OCI-LY1 (cell line): ENCODE measurements at regions not wholly inside any gene's neighbourhood (a gene's known extent, or its start where the extent isn't known, plus 50 kb on each side); places are given as distances from the start of the nearest gene placed in this dataset.
"Not testable (repeated sequence)": the region's sequence is repeated elsewhere in the genome, so short reads cannot be mapped to it uniquely, and the experiment has no call there.

Experiments used
- H2AFZ ChIP-seq: fragments of 200-600 bp; sonication (generic), shearing (Covaris generic); 2 replicates; pipeline ENCODE4 v1.6.0; 2014; ENCODE audit warnings: antibody characterized with exemption, mild to moderate bottlenecking, low read length
- H3F3A ChIP-seq: fragments of 200-600 bp; sonication (generic), shearing (Covaris generic); 2 replicates; pipeline ENCODE4 v1.6.0; 2014; ENCODE audit warnings: mild to moderate bottlenecking, antibody characterized with exemption, low read length, moderate library complexity; ENCODE audit not compliant: insufficient read depth
- H3K27ac ChIP-seq: fragments of 200-600 bp; sonication (generic); 2 replicates; pipeline ENCODE4 v1.5.1; 2014; ENCODE audit warnings: low read length, mixed run types, mild to moderate bottlenecking, low read depth; ENCODE audit not compliant: poor library complexity, severe bottlenecking
- H3K27me3 ChIP-seq: fragments of 200-600 bp; sonication (generic); 2 replicates; pipeline ENCODE4 v1.6.0; 2014; ENCODE audit warnings: antibody characterized with exemption, mild to moderate bottlenecking, low read length, moderate library complexity; ENCODE audit not compliant: insufficient read depth
- H3K36me3 ChIP-seq: fragments of 200-600 bp; sonication (generic); 2 replicates; pipeline ENCODE4 v1.6.1; 2014; ENCODE audit warnings: mild to moderate bottlenecking, antibody characterized with exemption, low read length, moderate library complexity, mixed read lengths; ENCODE audit not compliant: insufficient read depth
- H3K4me1 ChIP-seq: fragments of 200-600 bp; sonication (generic); 2 replicates; pipeline ENCODE4 v1.5.1; 2014; ENCODE audit warnings: mild to moderate bottlenecking, low read length, moderate library complexity; ENCODE audit not compliant: insufficient read depth, severe bottlenecking
- H3K4me2 ChIP-seq: fragments of 200-600 bp; sonication (generic), shearing (Covaris generic); 2 replicates; pipeline ENCODE4 v1.6.1; 2014; ENCODE audit warnings: low read length
- H3K4me3 ChIP-seq: fragments of 200-600 bp; sonication (generic); 2 replicates; pipeline ENCODE4 v1.5.1; 2014; ENCODE audit warnings: low read length, low read depth, mild to moderate bottlenecking, mixed read lengths; ENCODE audit not compliant: poor library complexity, severe bottlenecking
- H3K79me2 ChIP-seq: fragments of 200-600 bp; shearing (Covaris generic); 2 replicates; pipeline ENCODE4 v1.6.1; 2016; ENCODE audit warnings: mixed run types, low read length, mixed read lengths; ENCODE audit not compliant: insufficient read depth
- H3K9ac ChIP-seq: fragments of 200-600 bp; sonication (generic), shearing (Covaris generic); 2 replicates; pipeline ENCODE4 v1.6.1; 2014; ENCODE audit warnings: mild to moderate bottlenecking, low read length, mixed read lengths
- H3K9me2 ChIP-seq: fragments of 200-600 bp; sonication (generic), shearing (Covaris generic); 2 replicates; pipeline ENCODE4 v1.6.1; 2014; ENCODE audit warnings: low read depth, mild to moderate bottlenecking, low read length, mixed read lengths
- H3K9me3 ChIP-seq: fragments of 200-600 bp; shearing (Covaris generic); 2 replicates; pipeline ENCODE4 v1.6.1; 2014; ENCODE audit warnings: low read length, mixed read lengths
- H4K20me1 ChIP-seq: fragments of 200-600 bp; sonication (generic), shearing (Covaris generic); 2 replicates; pipeline ENCODE4 v1.6.0; 2016; ENCODE audit warnings: mild to moderate bottlenecking, low read length; ENCODE audit not compliant: insufficient read depth
- CTCF ChIP-seq: fragments of 200-600 bp; sonication (generic), shearing (Covaris generic); IDR thresholded peaks from 2 replicates; pipeline ENCODE4 v1.5.1; 2017; ENCODE audit warnings: mild to moderate bottlenecking, antibody characterized with exemption, low read length, moderate library complexity, mixed read lengths
- EZH2 ChIP-seq: fragments of 200-600 bp; sonication (generic), shearing (Covaris generic); IDR thresholded peaks from 2 replicates; pipeline ENCODE4 v1.8.0; 2017; ENCODE audit warnings: borderline replicate concordance, mixed run types, mild to moderate bottlenecking, antibody characterized with exemption, low read length, moderate library complexity, mixed read lengths

- no peak overlapping the region for H3K27ac ChIP-seq
- H4K20me1 ChIP-seq: no peaks in the 10 kb centered on the region
- H2AFZ ChIP-seq: no peak overlapping the region
- H3K79me2 ChIP-seq: no peaks in the 10 kb centered on the region
- TF ChIP-seq EZH2 (no peak), CTCF (no peak)
- no peaks in the 10 kb centered on the region for H3K4me1 ChIP-seq
- H3K4me2 ChIP-seq: no peak overlapping the region
- H3K4me3 ChIP-seq: no peak overlapping the region
- H3K27me3 ChIP-seq: no peaks in the 10 kb centered on the region
- H3K9me3 ChIP-seq: no peaks in the 10 kb centered on the region
- H3K9me2 ChIP-seq: no peaks in the 10 kb centered on the region
- no peaks in the 10 kb centered on the region for H3F3A ChIP-seq
- H3K36me3 ChIP-seq: no peaks in the 10 kb centered on the region
- no peak overlapping the region for H3K9ac ChIP-seq
Observed at GRCh38 chr13:23965346-23965745, 68.0 kb upstream of the C1QTNF9B start.

DNA sequence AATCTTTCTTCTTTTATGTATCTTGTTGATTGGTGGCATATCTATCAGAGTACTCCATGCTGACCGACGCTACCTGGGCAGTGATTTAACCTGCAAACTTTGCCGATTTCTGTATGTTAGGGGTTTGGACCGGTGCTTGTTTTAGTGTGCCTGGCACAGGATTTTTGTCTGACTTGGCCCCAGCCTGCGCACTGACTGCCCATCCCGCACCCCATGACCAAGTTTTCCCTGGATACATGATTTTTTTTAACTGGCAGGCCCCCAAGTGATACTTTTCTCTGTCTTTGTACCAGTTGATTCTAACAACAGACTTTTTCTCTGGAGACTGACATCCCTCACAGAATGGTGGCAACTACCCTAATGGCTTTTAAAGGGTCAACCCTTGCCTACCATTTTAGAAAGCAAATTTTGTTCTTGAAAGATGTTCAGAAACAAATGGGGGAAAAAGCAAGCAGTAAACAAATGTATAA lies 69.0 kb upstream of the C1QTNF9B start:
- no peaks in the 10 kb centered on the region for H3K27me3 ChIP-seq
- H3F3A ChIP-seq: no peaks in the 10 kb centered on the region
- no peaks in the 10 kb centered on the region for H3K9me2 ChIP-seq
- no peak overlapping the region for H2AFZ ChIP-seq
- no peak for TF ChIP-seq EZH2
- TF ChIP-seq CTCF: no peak
- no peak overlapping the region for H3K4me3 ChIP-seq
- H4K20me1 ChIP-seq: no peaks in the 10 kb centered on the region
- no peaks in the 10 kb centered on the region for H3K36me3 ChIP-seq
- no peaks in the 10 kb centered on the region for H3K4me1 ChIP-seq
- no peaks in the 10 kb centered on the region for H3K79me2 ChIP-seq
- H3K9me3 ChIP-seq: no peaks in the 10 kb centered on the region
- H3K4me2 ChIP-seq: no peak overlapping the region
- no peak overlapping the region for H3K9ac ChIP-seq
- no peak overlapping the region for H3K27ac ChIP-seq

DNA sequence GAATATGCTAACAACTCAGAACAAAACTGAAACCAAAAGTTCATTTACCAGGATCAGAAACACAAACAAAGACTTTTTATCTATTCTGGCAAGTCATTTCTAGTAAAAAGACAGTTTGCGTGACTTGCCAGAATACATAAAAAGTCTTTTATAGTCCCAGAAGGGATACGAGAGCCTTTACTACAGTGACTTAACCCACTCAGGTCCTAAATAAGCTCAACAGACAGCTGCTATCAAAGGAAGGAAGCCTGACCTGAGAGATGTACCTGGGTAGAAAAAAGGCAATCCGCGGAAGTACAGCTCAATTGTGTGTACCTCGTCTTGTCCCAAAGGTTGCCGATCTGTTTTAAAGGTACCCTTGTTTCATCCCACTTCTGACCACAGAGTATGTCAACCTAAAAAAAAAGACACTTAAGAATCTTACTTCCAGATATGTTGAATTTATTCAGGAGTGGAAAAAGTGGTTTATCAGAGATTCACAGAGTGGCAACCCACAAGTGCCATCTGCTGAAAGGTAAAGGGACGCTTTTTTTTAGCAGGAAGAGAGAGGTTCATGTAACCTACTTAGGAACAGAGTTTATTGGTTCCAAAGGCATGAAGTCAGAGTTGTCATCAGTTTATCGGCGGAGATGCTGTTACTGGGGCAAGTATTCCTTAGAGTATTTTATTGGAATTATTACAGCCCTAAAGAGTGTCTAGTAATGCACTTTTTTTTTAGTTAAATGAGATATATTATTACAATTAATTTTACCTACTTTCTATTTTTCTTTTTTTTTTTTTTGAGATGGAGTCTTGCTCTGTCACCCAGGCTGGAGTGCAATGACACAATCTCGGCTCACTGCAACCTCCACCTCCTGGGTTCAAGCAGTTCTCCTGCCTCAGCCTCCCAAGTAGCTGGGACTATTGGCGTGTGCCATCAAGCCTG lies 69.7 kb upstream of the C1QTNF9B start:
- Histone ChIP-seq H3K4me1 (no peaks in the 10 kb centered on the region), H3K4me2 (no peak overlapping the region), H3K27ac (no peak overlapping the region), H3K36me3 (no peaks in the 10 kb centered on the region), H3K4me3 (no peak overlapping the region), H3K79me2 (no peaks in the 10 kb centered on the region), H3K27me3 (no peaks in the 10 kb centered on the region), H3K9me2 (no peaks in the 10 kb centered on the region), H3K9ac (no peak overlapping the region), H4K20me1 (no peaks in the 10 kb centered on the region), H3F3A (no peaks in the 10 kb centered on the region), H3K9me3 (no peaks in the 10 kb centered on the region), H2AFZ (no peak overlapping the region)
- TF ChIP-seq EZH2: no peak

GRCh38 chr13:23967792-23968191 lies 70.5 kb upstream of the C1QTNF9B start:
- not testable (repeated sequence) for H3K9me2 ChIP-seq, H3K36me3 ChIP-seq, H3K27me3 ChIP-seq, H3K9ac ChIP-seq, H3K27ac ChIP-seq, H3K4me1 ChIP-seq, H3K4me3 ChIP-seq, H2AFZ ChIP-seq, H3K4me2 ChIP-seq, H4K20me1 ChIP-seq, H3F3A ChIP-seq, H3K79me2 ChIP-seq, H3K9me3 ChIP-seq
